Fibroblast of peridontal ligament (primary cell): ENCODE measurements at regions not wholly inside any gene's neighbourhood (a gene's known extent, or its start where the extent isn't known, plus 50 kb on each side); places are given as distances from the start of the nearest gene placed in this dataset.

Source experiments
- DNase-seq: peaks from one replicate; pipeline ENCODE4 v3.0.0-alpha.2; 2010; ENCODE audit errors: extremely low read depth

DNA sequence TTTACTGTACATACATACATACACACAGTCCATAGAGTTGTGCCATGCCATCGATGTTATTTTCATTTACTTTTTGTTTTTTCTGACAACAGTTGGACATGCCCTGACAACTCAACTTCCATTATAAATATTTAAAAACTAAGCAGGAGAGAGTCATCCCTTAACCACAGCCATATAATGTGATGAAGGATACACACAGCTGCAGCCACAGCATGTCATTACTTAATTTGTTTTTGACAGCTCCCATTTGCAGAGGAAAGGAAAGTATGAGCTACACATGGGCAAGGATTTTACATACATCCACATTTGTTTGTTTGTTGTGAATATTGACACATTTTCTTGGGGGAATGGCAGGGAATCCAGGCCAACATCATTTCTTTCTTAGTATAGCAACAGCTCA is 91.5 kb upstream of the TUT7 start:
- DNase-seq: peak; percentile 26

GRCh38 chr9:86443992-86444391 is 89.8 kb upstream of the TUT7 start:
- DNase-seq: no peak

DNA sequence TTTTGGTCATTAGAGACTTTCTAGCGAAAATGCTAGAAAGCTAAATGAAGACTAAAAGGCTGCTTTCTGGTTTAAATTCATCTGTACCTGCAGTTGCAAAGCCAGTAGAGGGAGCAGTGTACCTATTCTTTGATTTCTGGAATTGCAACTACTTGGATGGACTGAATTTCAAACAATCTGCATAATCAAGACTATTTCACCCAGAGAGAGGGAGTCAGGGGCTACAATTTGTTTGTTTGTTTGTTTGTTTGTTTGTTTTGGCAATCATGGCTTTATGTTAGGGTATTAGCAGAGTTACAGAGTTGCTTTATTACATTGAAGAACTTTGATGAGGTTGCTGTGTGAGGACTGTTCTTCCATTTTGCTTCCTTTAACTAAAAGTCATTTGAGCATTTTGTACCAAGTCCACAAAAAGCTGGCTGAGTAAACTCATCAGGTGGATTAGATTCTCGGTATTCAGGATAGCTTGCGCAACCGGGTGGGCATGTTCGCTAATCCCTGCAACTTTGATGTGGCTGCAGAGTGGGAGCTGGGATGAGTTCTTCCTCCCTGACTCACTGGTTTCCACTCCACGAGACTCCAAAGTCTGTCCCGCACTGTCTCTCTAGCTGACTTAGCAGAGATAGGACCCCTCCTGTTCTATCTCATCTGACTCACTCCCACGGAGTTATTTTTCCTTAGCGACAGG is 80.0 kb upstream of the TUT7 start:
- peak; percentile 90 for DNase-seq

GRCh38 chr9:86424251-86424891 is 70.2 kb upstream of the TUT7 start:
- peak; percentile 49 for DNase-seq

GRCh38 chr9:86413971-86414880 is 60.0 kb upstream of the TUT7 start:
- DNase-seq: peak; percentile 79

- DNase-seq: peak; percentile 24
These were observed 56.1 kb upstream of the TUT7 start for GRCh38 chr9:86410281-86410680.

DNA sequence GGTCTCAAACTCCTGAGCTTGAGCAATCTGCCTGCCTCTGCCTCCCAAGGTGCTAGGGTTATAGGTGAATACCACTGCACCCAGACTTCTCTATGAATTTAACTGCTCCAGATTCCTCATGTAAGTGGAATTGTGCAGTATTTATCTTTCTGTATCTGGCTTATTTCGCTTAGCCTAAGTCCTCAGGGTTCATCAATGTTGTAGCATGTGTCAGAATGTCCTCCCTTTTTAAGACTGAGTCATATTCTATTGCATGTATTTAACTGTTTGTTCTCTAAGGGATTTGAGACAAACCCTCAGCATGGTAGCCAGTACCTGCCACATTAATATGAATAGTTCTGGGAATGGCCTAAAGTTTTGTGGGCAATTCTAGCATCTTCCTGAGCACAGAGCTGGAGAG is 53.9 kb upstream of the TUT7 start:
- DNase-seq: peak; percentile 46

GRCh38 chr9:86407022-86407421 is 52.8 kb upstream of the TUT7 start:
- DNase-seq: peak; percentile 44

- peak; percentile 64 for DNase-seq
These were observed 52.2 kb upstream of the TUT7 start for GRCh38 chr9:86406366-86406765.

- DNase-seq: peak; percentile 83
These were observed 51.7 kb upstream of the TUT7 start for GRCh38 chr9:86405926-86406325.

DNA sequence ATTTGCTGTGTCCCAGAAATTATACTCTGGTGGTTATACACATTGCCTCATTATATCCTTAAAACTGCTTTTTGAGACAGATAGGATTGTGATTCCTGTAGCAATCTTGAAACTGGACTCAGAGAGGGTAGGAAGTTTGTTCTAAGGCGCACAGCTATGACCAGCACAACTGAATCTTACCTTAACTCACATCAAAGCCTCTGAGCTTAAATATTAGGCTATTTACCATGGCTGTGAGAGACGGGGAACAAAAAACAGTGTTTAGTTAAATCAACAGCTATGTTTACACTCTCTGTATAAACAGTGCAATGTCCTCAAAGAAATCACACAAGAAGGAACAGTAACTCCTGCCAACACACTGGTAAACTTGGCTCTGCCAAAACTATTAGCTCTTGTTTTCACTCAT is 50.9 kb upstream of the TUT7 start:
- peak; percentile 38 for DNase-seq
